Thoracic aorta (tissue), 2 donors: ENCODE measurements at regions not wholly inside any gene's neighbourhood (a gene's known extent, or its start where the extent isn't known, plus 50 kb on each side); places are given as distances from the start of the nearest gene placed in this dataset.

Source experiments
- ATAC-seq: fragments of 150-250 bp; one replicate; pipeline ENCODE4 v1.8.0; 2017; ENCODE audit warnings: low read depth; ENCODE audit not compliant: insufficient number of reproducible peaks, low FRiP score
- DNase-seq: peaks from one replicate; pipeline ENCODE4 v3.0.0-alpha.2; 2020; ENCODE audit warnings: low spot score
- H3K27ac ChIP-seq, 2 donors: fragments of 200-600 bp; sonication (generic); 1 replicate in 1 of 2; 2 replicates in 1 of 2; pipeline ENCODE4 v1.5.1; 2016; ENCODE audit warnings: mild to moderate bottlenecking in 2 of 2, moderate library complexity in 2 of 2
- H3K27me3 ChIP-seq: fragments of 200-600 bp; sonication (generic); replicated peaks from 2 replicates; pipeline ENCODE4 v1.6.0; 2016; ENCODE audit warnings: mild to moderate bottlenecking; ENCODE audit not compliant: insufficient read depth
- H3K36me3 ChIP-seq: fragments of 200-600 bp; sonication (generic); one replicate; pipeline ENCODE4 v1.5.1; 2016
- H3K4me1 ChIP-seq, 2 donors: fragments of 200-600 bp; sonication (generic); 1 replicate in 1 of 2; 2 replicates in 1 of 2; pipeline versions ENCODE4 v1.5.1 to v1.6.0; 2016; ENCODE audit warnings: low read depth in 2 of 2, mild to moderate bottlenecking in 1 of 2; ENCODE audit not compliant: control insufficient read depth in 1 of 2
- H3K4me3 ChIP-seq: fragments of 200-600 bp; sonication (generic); 2 replicates; pipeline ENCODE4 v1.5.1; 2016; ENCODE audit warnings: mild to moderate bottlenecking
- H3K9me3 ChIP-seq: fragments of 200-600 bp; sonication (generic); 2 replicates; pipeline ENCODE4 v1.5.1; 2016
- TF ChIP-seq, protein P1 (sequence below): fragments of 200-600 bp; sonication (generic); IDR thresholded peaks from one replicate; pipeline ENCODE4 v1.5.1; 2019; ENCODE audit warnings: antibody characterized with exemption

- TF ChIP-seq, protein P1, sequence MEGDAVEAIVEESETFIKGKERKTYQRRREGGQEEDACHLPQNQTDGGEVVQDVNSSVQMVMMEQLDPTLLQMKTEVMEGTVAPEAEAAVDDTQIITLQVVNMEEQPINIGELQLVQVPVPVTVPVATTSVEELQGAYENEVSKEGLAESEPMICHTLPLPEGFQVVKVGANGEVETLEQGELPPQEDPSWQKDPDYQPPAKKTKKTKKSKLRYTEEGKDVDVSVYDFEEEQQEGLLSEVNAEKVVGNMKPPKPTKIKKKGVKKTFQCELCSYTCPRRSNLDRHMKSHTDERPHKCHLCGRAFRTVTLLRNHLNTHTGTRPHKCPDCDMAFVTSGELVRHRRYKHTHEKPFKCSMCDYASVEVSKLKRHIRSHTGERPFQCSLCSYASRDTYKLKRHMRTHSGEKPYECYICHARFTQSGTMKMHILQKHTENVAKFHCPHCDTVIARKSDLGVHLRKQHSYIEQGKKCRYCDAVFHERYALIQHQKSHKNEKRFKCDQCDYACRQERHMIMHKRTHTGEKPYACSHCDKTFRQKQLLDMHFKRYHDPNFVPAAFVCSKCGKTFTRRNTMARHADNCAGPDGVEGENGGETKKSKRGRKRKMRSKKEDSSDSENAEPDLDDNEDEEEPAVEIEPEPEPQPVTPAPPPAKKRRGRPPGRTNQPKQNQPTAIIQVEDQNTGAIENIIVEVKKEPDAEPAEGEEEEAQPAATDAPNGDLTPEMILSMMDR: no peak
- H3K4me1 ChIP-seq: peaks cover 0 to 3% of the 10 kb centered on the region in 2 donors
- no peaks in the 10 kb centered on the region for H3K9me3 ChIP-seq
- ATAC-seq (no peak), DNase-seq (no peak)
- no peaks in the 10 kb centered on the region for H3K36me3 ChIP-seq
- H3K27ac ChIP-seq: no peak overlapping the region
- H3K4me3 ChIP-seq: no peak overlapping the region
- H3K27me3 ChIP-seq: no peaks in the 10 kb centered on the region
Observed at GRCh38 chr10:30725661-30726060, 96.1 kb upstream of the LYZL2 start.

GRCh38 chr10:30724296-30724695 is 94.7 kb upstream of the LYZL2 start:
- no peak for DNase-seq
- TF ChIP-seq, protein P1: no peak
- Histone ChIP-seq H3K9me3 (no peaks in the 10 kb centered on the region), H3K27me3 (no peaks in the 10 kb centered on the region), H3K36me3 (no peaks in the 10 kb centered on the region), H3K4me1 (peaks cover 0 to 3% of the 10 kb centered on the region in 2 donors), H3K27ac (no peak overlapping the region), H3K4me3 (no peak overlapping the region)
- no peak for ATAC-seq

GRCh38 chr10:30722956-30723620 is 93.5 kb upstream of the LYZL2 start:
- no peak for ATAC-seq

DNA sequence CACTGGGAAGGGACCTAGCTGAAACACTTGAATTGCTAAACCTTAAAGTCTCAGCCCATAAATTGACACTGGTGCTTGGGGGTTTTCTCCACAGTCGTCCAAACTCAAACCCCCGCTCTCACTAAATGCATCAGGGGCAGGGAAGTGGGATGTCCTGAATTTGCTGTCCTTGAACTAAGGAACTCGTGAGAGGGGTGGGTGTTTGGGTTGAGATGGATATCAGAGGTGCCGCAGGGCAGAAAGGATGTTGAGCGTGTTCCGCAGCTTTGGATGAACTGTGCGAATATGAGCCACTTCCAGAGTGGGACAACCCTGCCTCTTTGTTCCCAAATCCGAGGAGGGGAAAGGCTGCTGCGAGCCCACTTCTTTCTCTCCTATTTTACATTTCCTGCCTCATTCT is 90.3 kb upstream of the LYZL2 start:
- TF ChIP-seq, protein P1: no peak
- ATAC-seq: no peak
- no peak for DNase-seq
- Histone ChIP-seq H3K4me1 (no peaks in the 10 kb centered on the region), H3K36me3 (no peaks in the 10 kb centered on the region), H3K4me3 (no peak overlapping the region), H3K9me3 (no peaks in the 10 kb centered on the region), H3K27me3 (no peaks in the 10 kb centered on the region), H3K27ac (no peak overlapping the region)

More at GRCh38 chr10:30722956-30723620, 93.5 kb upstream of the LYZL2 start:
- peaks cover 0 to 3% of the 10 kb centered on the region in 2 donors for H3K4me1 ChIP-seq
- no peaks in the 10 kb centered on the region for H3K27me3 ChIP-seq
- no peak overlapping the region for H3K4me3 ChIP-seq
- H3K36me3 ChIP-seq: no peaks in the 10 kb centered on the region
- no peak for DNase-seq
- TF ChIP-seq, protein P1: no peak
- no peaks in the 10 kb centered on the region for H3K9me3 ChIP-seq
- H3K27ac ChIP-seq: no peak overlapping the region

GRCh38 chr10:30709700-30710358 is 80.3 kb upstream of the LYZL2 start:
- no peak for DNase-seq
- TF ChIP-seq, protein P1: no peak
- Histone ChIP-seq H3K9me3 (no peaks in the 10 kb centered on the region), H3K4me1 (no peaks in the 10 kb centered on the region), H3K36me3 (no peaks in the 10 kb centered on the region), H3K27ac (no peak overlapping the region), H3K4me3 (no peak overlapping the region), H3K27me3 (no peaks in the 10 kb centered on the region)
- ATAC-seq: no peak
